ENCODE measurements at regions not wholly inside any gene's neighbourhood (a gene's known extent, or its start where the extent isn't known, plus 50 kb on each side); places are given as distances from the start of the nearest gene placed in this dataset.

- no peak for TF ChIP-seq CTCF (IDR thresholded peaks at IDR 0.05)
- TF ChIP-seq POLR2AphosphoS5 (IDR thresholded peaks at IDR 0.05; ENCODE audit: insufficient read depth in 1 of 2, low read depth in 1 of 2) = no peak
Observed at GRCh38 chr4:177771645-177772044, 329.4 kb upstream of the AGA start.

All from vagina (tissue), 2 donors.